Superior temporal gyrus (tissue), 1 donor: ENCODE measurements at regions not wholly inside any gene's neighbourhood (a gene's known extent, or its start where the extent isn't known, plus 50 kb on each side); places are given as distances from the start of the nearest gene placed in this dataset.

Experiments used
- DNase-seq: peaks from one replicate; pipeline ENCODE4 v3.0.0-alpha.2; 2016; ENCODE audit errors: extremely low spot score

GRCh38 chr18:40810372-40810771 is 1144.7 kb upstream of the PIK3C3 start:
- DNase-seq = no peak

GRCh38 chr18:40789286-40789685 is 1165.7 kb upstream of the PIK3C3 start:
- peak; percentile 25 for DNase-seq

GRCh38 chr18:40782453-40783130 is 1172.4 kb upstream of the PIK3C3 start:
- no peak for DNase-seq

GRCh38 chr18:40769786-40770185 is 1185.2 kb upstream of the PIK3C3 start:
- DNase-seq = no peak

- DNase-seq = no peak
These were observed 1194.8 kb upstream of the PIK3C3 start for GRCh38 chr18:40760251-40760650.

GRCh38 chr18:40754477-40754876 is 1200.6 kb upstream of the PIK3C3 start:
- no peak for DNase-seq

GRCh38 chr18:40752316-40752715 is 1202.7 kb upstream of the PIK3C3 start:
- no peak for DNase-seq

GRCh38 chr18:40751186-40751585 is 1203.8 kb upstream of the PIK3C3 start:
- DNase-seq = no peak

- DNase-seq = no peak
These were observed 1216.0 kb upstream of the PIK3C3 start for GRCh38 chr18:40739029-40739428.

GRCh38 chr18:40738321-40738880 is 1216.6 kb upstream of the PIK3C3 start:
- no peak for DNase-seq

- DNase-seq = no peak
These were observed 1246.3 kb upstream of the PIK3C3 start for GRCh38 chr18:40708726-40709125.

GRCh38 chr18:40707797-40708196 is 1247.2 kb upstream of the PIK3C3 start:
- no peak for DNase-seq

- no peak for DNase-seq
These were observed 1256.9 kb upstream of the PIK3C3 start for GRCh38 chr18:40698129-40698528.

- DNase-seq = no peak
These were observed 1259.5 kb upstream of the PIK3C3 start for GRCh38 chr18:40695526-40695925.

- DNase-seq = no peak
These were observed 1262.2 kb upstream of the PIK3C3 start for GRCh38 chr18:40692871-40693270.

- no peak for DNase-seq
These were observed 1265.0 kb upstream of the PIK3C3 start for GRCh38 chr18:40690062-40690461.

- no peak for DNase-seq
These were observed 1267.6 kb upstream of the PIK3C3 start for GRCh38 chr18:40687399-40687798.

GRCh38 chr18:40686836-40687235 is 1268.2 kb upstream of the PIK3C3 start:
- no peak for DNase-seq

GRCh38 chr18:40685219-40685618 is 1269.8 kb upstream of the PIK3C3 start:
- DNase-seq = no peak

- no peak for DNase-seq
These were observed 1276.7 kb upstream of the PIK3C3 start for GRCh38 chr18:40678318-40678717.

GRCh38 chr18:40676668-40677067 is 1278.4 kb upstream of the PIK3C3 start:
- no peak for DNase-seq

GRCh38 chr18:40673150-40673549 is 1281.9 kb upstream of the PIK3C3 start:
- DNase-seq = no peak

- no peak for DNase-seq
These were observed 1282.4 kb upstream of the PIK3C3 start for GRCh38 chr18:40672590-40672989.
